Fibroblast of peridontal ligament (primary cell): ENCODE measurements at regions not wholly inside any gene's neighbourhood (a gene's known extent, or its start where the extent isn't known, plus 50 kb on each side); places are given as distances from the start of the nearest gene placed in this dataset.

ENCODE experiments used
- DNase-seq: peaks from one replicate; pipeline ENCODE4 v3.0.0-alpha.2; 2010; ENCODE audit errors: extremely low read depth

DNA sequence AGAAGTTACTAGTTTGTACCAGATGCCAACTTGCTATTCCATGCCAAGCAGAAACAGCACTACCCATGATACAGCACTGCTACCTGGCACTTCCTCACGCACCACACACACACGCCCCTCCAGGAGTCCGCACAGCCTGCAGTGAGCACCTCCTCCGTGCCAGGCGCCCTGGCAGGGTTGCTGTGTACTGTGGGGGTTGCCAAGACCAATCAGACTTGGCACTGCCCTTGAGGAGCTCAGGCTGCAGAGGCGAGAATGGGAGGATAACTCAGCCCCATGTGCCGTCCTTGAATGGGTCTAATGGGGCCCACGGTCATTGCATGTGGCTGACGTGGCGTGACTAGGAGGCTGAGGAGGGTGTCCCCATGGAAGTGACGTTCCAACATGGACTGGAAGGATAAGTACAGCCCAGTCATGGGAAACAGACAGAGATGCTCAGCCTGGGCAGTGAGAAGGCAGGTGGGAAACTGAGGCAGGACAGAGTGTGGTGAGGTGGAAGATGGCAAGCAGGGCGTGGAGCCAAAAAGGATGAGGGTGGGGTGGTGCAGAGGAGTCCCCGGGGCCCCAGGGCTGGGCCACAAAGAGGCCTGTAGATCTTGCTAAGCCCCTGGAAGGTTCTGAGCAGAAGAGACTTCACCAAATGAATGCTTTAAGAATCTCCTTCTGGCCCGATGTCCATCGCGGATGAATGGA lies 65.3 kb upstream of the C14orf180 start:
- DNase-seq = no peak

DNA sequence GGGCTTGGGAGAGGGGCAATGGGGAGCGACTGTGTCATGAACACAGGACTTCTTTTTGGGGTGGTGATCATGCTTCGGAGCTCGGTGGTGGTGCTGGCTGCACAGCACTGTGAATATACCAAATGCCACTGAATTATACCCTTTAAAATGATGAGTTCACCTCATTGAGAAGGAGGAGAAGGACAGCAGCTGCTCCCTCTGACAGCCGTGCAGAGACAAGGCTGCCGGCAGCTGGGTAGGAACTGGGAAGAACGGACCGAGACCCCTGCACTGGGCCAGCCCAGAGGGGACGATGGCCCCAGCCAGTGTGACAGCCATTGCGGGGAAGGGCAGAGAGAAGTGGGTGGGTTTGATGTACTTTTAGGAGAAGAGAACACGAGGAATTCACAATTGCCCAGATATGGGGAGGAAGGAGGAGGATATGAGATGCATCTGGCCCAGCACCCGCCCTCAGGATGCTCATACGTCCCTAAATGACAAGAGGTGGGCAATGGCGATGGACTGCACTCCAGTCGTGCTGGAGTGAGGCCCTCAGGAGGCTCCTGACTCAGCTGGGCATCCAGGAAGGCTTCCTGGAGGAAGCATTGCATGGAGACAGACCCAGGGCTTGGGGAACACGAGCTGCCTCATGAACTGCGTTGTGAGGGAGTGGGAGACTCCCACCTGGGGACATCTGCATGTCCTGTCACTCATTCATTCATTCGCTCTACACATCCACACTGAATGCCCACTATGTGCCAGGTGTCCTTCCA lies 64.3 kb upstream of the C14orf180 start:
- no peak for DNase-seq

DNA sequence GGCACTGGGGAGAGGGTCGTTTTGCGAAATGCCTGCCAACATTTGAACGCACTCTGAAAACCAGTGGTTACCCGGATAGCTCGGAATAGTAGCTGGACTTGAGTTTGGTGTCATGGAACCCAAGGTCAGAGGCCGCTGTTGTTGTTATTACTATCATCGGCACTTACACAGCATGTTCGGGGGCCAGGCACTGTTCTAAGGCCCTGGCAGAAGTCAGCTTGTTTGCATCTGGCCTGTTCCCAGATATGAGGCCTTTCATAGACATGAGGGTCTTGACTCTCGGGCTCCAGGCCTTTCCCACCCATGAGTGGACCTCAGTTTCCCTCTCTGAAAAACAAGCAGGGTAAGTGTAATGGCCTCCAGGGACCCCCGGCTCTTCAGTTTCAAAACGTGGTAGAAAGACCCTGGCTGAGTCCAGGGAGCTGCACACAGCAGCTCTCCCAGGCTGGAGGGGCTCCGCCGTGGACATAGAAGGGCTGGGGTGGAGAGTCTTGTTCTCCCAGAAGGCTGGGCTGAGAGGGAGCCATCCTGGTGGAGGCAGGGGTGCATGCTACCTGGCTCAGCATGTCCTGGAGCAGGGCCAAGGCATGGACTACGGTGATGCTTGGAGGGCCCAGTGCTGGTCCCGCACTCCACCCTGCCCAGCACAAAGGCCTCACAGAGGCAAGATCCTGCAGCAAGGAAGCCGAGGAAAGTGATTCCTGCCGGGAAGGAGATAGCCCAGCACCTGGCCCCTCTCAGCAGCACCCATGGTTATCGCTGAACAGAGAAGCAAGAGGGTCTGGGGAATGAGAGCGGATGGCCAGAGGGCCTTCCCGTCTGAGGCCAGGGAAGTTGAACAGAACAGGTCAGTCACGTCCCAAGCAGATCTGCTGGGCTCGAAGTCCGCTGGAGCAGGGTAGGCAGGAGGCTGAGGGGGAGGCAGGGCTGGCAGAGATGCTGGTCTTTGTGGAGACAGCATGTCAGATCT lies 63.5 kb upstream of the C14orf180 start:
- DNase-seq = no peak

- DNase-seq = no peak
These were observed 62.7 kb upstream of the C14orf180 start for GRCh38 chr14:104516906-104517305.

DNA sequence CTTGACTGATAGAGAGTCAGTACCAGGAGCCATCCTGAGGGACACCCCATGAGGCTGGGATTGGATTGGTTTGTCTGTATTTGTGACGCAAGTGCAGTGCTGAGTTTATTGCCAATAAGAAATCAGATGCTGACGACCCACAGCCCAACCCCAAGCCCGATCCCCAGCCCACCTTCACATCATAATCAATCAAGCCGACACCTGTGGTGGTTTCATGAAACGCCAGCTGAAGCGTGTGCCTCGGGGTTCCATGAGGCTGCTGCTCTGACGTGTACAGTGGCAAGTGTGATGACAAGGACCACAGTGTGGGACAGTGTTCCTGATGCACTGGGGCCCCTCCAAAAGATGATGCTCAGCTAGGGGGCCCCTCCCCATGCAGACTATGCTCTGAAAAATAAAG lies 62.1 kb upstream of the C14orf180 start:
- no peak for DNase-seq

GRCh38 chr14:104517867-104518266 lies 61.7 kb upstream of the C14orf180 start:
- no peak for DNase-seq

- DNase-seq = no peak
These were observed 60.8 kb upstream of the C14orf180 start for GRCh38 chr14:104518659-104519350.

DNA sequence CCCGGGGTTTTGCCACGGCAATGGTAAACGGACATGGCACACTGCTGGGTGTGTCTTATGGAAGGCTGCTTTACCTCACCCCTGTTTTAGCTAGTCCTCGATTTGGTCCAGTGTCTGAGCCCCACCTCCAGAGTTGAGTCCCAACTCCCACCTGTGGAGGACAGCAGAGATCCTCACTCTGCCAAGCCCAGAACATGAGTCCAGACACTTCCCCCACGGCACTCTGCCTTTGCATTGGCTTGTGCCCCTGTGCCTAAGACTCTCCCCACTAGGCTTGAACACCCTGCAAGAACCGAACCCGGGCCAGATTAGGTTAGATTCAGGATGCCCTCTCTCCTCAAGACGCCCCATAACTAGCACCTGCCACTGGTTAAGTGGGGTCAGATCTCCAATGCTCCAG lies 59.8 kb upstream of the C14orf180 start:
- no peak for DNase-seq

DNA sequence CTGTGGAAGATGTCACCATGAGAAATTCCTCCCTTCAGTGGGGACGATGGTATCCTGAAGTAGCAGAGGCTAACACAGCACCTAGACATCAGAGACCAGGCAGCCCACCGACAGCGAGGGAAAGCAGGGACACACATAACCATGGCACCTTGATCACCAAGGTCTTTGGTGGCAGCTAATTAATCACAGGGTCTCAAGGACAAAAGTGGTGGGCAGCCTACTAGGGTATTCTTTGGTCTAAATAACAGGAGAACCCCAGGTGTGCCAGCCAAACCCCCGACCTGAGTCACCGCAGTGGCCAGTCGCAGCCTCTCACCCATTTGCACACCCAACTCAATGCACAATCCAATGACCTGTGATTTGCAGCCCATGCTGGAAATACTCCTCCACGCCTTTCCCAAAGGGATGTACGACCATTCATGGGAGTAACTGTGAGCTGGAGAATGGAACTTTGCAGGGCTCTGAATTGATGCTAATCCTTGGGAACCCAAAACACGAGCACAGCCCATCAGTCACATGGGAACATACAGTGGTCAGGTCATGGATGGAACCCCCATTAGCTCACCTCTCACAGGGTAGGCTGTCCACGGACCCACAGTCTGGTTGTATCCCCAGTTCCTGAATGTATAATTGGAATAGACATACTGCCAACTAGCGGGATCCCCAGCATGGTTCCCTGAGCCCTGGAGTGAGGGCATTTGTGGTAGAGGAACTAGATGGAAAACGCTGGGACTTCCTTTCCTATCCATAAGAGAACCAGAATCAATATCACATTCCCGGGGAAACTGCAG lies 58.7 kb upstream of the C14orf180 start:
- DNase-seq = no peak

GRCh38 chr14:104521816-104522745 lies 57.5 kb upstream of the C14orf180 start:
- no peak for DNase-seq

- no peak for DNase-seq
These were observed 56.5 kb upstream of the C14orf180 start for GRCh38 chr14:104522926-104523545.

GRCh38 chr14:104523546-104523935 lies 56.0 kb upstream of the C14orf180 start:
- DNase-seq = no peak

DNA sequence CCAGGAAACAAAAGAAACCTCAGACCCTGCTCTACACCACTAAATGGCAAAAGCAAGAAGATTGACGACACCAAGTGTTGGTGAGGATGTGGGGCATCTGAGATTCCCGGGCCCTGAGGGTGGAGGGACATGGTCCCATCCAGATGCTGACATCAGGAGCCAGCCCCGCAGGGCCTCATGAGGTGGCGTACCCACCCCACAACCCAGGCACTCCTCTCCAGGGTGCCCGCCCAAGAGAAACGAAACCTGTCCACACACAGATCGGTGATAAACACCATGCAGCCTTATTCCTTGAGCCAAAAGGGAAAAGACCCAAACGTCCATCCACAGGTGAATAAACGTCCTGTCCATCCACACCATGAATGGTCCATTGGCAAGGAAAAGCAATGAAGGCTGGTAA lies 54.8 kb upstream of the C14orf180 start:
- no peak for DNase-seq

DNA sequence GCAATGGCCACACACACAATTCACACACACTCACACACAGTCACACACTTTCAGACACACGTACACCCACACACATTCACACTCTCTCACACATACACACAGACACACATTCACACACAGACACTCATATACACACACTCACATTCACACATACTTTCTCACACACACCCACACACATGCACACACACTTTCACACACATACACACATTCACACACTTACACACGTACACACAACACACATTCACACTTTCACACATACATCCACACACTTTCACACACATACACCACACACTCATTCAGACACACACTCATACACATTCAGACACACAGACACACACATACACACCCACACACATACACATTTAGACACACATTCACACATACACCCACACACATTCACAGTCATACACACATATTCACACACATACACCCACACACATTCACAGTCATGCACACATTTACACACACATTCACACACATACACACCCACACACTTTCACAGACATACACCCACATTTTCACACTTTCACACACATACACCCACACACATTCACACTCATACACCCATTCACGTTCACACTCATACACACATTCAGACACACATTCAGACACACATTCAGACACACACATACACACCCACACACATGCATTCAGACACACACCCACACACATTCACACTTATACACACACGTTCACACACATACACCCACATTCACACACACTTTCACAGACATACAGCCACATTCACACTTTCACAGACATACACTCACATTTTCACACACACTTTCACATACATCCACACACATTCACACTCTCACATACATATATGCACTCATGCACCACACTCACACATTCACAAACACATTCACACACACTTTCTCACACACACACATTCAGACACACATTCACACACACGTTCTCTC lies 52.6 kb upstream of the C14orf180 start:
- no peak for DNase-seq

DNA sequence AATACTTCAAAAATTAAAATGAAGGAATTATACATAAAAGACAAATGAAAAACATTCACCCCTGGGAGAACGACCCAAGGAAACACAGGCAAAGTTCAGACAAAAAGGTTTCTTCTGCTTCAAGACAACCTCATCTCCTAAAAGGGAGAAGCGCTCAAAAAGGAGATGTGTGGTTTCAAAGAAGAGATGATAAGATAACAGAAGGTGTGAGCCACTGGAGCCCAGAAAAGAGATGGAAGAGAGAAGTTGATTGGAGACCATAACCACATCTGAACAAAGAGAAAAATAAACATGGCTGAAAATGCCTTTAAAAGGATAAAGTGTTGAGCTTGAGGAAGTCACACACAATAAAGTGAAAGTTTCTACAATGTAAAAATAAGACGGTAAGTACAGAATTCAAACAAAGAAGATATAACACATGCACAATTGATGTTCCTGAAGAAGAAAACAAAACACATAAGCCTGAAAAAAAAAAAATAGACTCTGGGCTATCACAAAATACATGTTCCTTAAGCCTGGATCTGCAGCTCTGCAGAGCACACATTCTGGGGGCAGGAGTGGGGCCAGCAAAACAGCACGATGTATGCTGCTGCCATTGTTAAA lies 51.6 kb upstream of the C14orf180 start:
- DNase-seq = no peak

DNA sequence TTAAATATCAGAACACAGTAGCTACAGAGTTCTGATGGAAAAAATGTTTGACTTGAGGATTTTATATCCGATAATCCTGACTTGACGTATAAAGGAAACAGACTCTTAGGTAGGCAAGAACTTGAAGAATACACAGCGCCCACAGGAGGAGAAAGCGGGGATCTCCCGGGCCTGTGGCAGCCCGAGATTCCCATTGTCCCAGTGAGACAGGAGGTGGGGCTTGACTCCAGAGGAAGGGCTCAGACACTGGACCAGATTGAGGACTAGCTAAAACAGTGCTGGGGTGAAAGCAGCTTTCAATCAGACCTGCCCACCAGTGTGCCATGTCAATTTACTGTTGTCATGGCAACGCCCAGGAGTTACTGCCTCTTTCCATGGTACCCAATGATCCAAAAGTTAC lies 51.1 kb upstream of the C14orf180 start:
- no peak for DNase-seq
